HEK293 (cell line): ENCODE measurements at regions not wholly inside any gene's neighbourhood (a gene's known extent, or its start where the extent isn't known, plus 50 kb on each side); places are given as distances from the start of the nearest gene placed in this dataset.

ENCODE experiments used
- CTCF ChIA-PET: fragments of 350-600 bp; formaldehyde crosslinking; extraction: SDS; loops from one replicate; lab custom pipeline; 2021; ENCODE audit warnings: antibody characterized with exemption; lab: Yijun Ruan, JAX
- POLR2A ChIA-PET: fragments of 300-600 bp; formaldehyde crosslinking; extraction: SDS; loops from one replicate; lab custom pipeline; 2020; ENCODE audit warnings: antibody characterized with exemption, inconsistent platforms; lab: Yijun Ruan, JAX
- H3K27ac ChIP-seq: fragments of 200-500 bp; sonication (Bioruptor generic); 2 replicates; pipeline ENCODE4 v1.5.1; 2014; ENCODE audit warnings: low read depth, low read length, control low read depth, inconsistent platforms; ENCODE audit errors: extremely low read depth
- H3K36me3 ChIP-seq, 2 experiments: fragments of 200-500 bp in 1 of 2; sonication (Bioruptor generic) in 1 of 2; 1 replicate in 1 of 2; 2 replicates in 1 of 2; pipeline ENCODE4 v1.5.1; 2014 to 2017; ENCODE audit warnings: inconsistent platforms in 2 of 2, low read length in 2 of 2; ENCODE audit not compliant: control insufficient read depth in 2 of 2, insufficient read depth in 1 of 2
- H3K4me1 ChIP-seq: fragments of 200-500 bp; sonication (Bioruptor generic); 2 replicates; pipeline ENCODE4 v1.5.1; 2014; ENCODE audit warnings: mild to moderate bottlenecking, low read length, inconsistent platforms; ENCODE audit not compliant: control insufficient read depth, insufficient read depth
- H3K4me3 ChIP-seq: 2 replicates; pipeline ENCODE4 v1.5.1; 2011; ENCODE audit warnings: low read depth, mild to moderate bottlenecking, control low read depth, low read length, moderate library complexity
- H3K9me3 ChIP-seq: fragments of 200-500 bp; sonication (Bioruptor generic); 2 replicates; pipeline ENCODE4 v1.5.1; 2014; ENCODE audit warnings: low read depth, low read length, inconsistent platforms; ENCODE audit not compliant: control insufficient read depth, insufficient read depth
- GLIS1 ChIP-seq: fragments of 450-650 bp; formaldehyde crosslinking; IDR thresholded peaks from 2 replicates; pipeline ENCODE4 v1.5.1; 2016; ENCODE audit warnings: missing biosample characterization, missing genetic modification characterization
- KLF9 ChIP-seq: fragments of 450-650 bp; formaldehyde crosslinking; IDR thresholded peaks from 2 replicates; pipeline ENCODE4 v1.5.1; 2016; ENCODE audit warnings: missing biosample characterization, missing genetic modification characterization, low read depth
- PRDM1 ChIP-seq: fragments of 450-650 bp; formaldehyde crosslinking; IDR thresholded peaks from 2 replicates; pipeline ENCODE4; 2016; ENCODE audit warnings: missing biosample characterization, missing genetic modification characterization
- WT1 ChIP-seq: fragments of 450-650 bp; formaldehyde crosslinking; IDR thresholded peaks from 2 replicates; pipeline ENCODE4 v1.5.1; 2016; ENCODE audit warnings: missing biosample characterization, missing genetic modification characterization
- ZBTB49 ChIP-seq: fragments of 450-650 bp; formaldehyde crosslinking; IDR thresholded peaks from 2 replicates; pipeline ENCODE4 v1.5.1; 2016; ENCODE audit warnings: missing biosample characterization, missing genetic modification characterization, low read depth
- ZFP41 ChIP-seq: fragments of 450-650 bp; formaldehyde crosslinking; IDR thresholded peaks from 2 replicates; pipeline ENCODE4 v1.5.1; 2016; ENCODE audit warnings: missing biosample characterization, missing genetic modification characterization, borderline replicate concordance
- ZNF16 ChIP-seq: fragments of 450-650 bp; formaldehyde crosslinking; IDR thresholded peaks from 2 replicates; pipeline ENCODE4 v1.5.1; 2016; ENCODE audit warnings: low read depth, missing biosample characterization, missing genetic modification characterization
- ZNF239 ChIP-seq: fragments of 450-650 bp; formaldehyde crosslinking; IDR thresholded peaks from 2 replicates; pipeline ENCODE4 v1.5.1; 2016; ENCODE audit warnings: missing biosample characterization, missing genetic modification characterization
- ZNF292 ChIP-seq: fragments of 450-650 bp; formaldehyde crosslinking; IDR thresholded peaks from 2 replicates; pipeline ENCODE4 v1.5.1; 2016; ENCODE audit warnings: low read depth, missing biosample characterization, missing genetic modification characterization, borderline replicate concordance
- ZNF366 ChIP-seq: fragments of 450-650 bp; formaldehyde crosslinking; conservative IDR thresholded peaks from 2 replicates; pipeline ENCODE4 v1.5.1; 2016; ENCODE audit warnings: missing biosample characterization, missing genetic modification characterization
- ZNF423 ChIP-seq: fragments of 450-650 bp; formaldehyde crosslinking; IDR thresholded peaks from 2 replicates; pipeline ENCODE4 v1.5.1; 2016; ENCODE audit warnings: missing biosample characterization, missing genetic modification characterization
- ZNF514 ChIP-seq: fragments of 450-650 bp; formaldehyde crosslinking; IDR thresholded peaks from 2 replicates; pipeline ENCODE4 v1.5.1; 2016; ENCODE audit warnings: missing biosample characterization, missing genetic modification characterization
- ZNF544 ChIP-seq: fragments of 450-650 bp; formaldehyde crosslinking; IDR thresholded peaks from 2 replicates; pipeline ENCODE4 v1.5.0; 2017; ENCODE audit warnings: missing biosample characterization, missing genetic modification characterization
- ZNF610 ChIP-seq: fragments of 450-650 bp; formaldehyde crosslinking; IDR thresholded peaks from 2 replicates; pipeline ENCODE4 v1.5.1; 2016; ENCODE audit warnings: missing biosample characterization, missing genetic modification characterization, borderline replicate concordance
- ZNF664 ChIP-seq: fragments of 450-650 bp; formaldehyde crosslinking; IDR thresholded peaks from 2 replicates; pipeline ENCODE4 v1.5.1; 2016; ENCODE audit warnings: missing biosample characterization, missing genetic modification characterization
- ZNF677 ChIP-seq: fragments of 450-650 bp; IDR thresholded peaks from 2 replicates; pipeline ENCODE4 v1.5.0; 2018; ENCODE audit warnings: missing biosample characterization, mild to moderate bottlenecking, missing genetic modification characterization, moderate library complexity
- ZNF776 ChIP-seq: fragments of 450-650 bp; formaldehyde crosslinking; IDR thresholded peaks from 2 replicates; pipeline ENCODE4 v1.5.0; 2017; ENCODE audit warnings: missing biosample characterization, missing genetic modification characterization, borderline replicate concordance
- ZXDB ChIP-seq: fragments of 450-650 bp; formaldehyde crosslinking; IDR thresholded peaks from 2 replicates; pipeline ENCODE4 v1.5.1; 2016; ENCODE audit warnings: missing biosample characterization, missing genetic modification characterization
- TF ChIP-seq, protein P1 (sequence below): fragments of 450-650 bp; formaldehyde crosslinking; IDR thresholded peaks from 2 replicates; pipeline ENCODE4 v1.5.1; 2016; ENCODE audit warnings: missing biosample characterization, missing genetic modification characterization, borderline replicate concordance
- TF ChIP-seq, protein P2 (sequence below): fragments of 450-650 bp; formaldehyde crosslinking; IDR thresholded peaks from 2 replicates; pipeline ENCODE4 v1.5.1; 2016; ENCODE audit warnings: missing biosample characterization, missing genetic modification characterization

- TF ChIP-seq, protein P1, sequence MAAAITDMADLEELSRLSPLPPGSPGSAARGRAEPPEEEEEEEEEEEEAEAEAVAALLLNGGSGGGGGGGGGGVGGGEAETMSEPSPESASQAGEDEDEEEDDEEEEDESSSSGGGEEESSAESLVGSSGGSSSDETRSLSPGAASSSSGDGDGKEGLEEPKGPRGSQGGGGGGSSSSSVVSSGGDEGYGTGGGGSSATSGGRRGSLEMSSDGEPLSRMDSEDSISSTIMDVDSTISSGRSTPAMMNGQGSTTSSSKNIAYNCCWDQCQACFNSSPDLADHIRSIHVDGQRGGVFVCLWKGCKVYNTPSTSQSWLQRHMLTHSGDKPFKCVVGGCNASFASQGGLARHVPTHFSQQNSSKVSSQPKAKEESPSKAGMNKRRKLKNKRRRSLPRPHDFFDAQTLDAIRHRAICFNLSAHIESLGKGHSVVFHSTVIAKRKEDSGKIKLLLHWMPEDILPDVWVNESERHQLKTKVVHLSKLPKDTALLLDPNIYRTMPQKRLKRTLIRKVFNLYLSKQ: no peak
- no peak for TF ChIP-seq ZNF514 (tag by site-specific recombination)
- no peak for TF ChIP-seq ZNF16 (tag by site-specific recombination)
- TF ChIP-seq ZFP41 (tag by site-specific recombination): no peak
- no peak for TF ChIP-seq ZNF610 (tag by site-specific recombination)
- no peak for TF ChIP-seq ZBTB49 (tag by site-specific recombination)
- TF ChIP-seq PRDM1 (tag by site-specific recombination): no peak
- TF ChIP-seq WT1: no peak
- TF ChIP-seq ZNF544 (tag by site-specific recombination): no peak
- TF ChIP-seq KLF9: no peak
- no peak for TF ChIP-seq ZNF677 (tag by site-specific recombination)
Measured at GRCh38 chr17:63193827-63194226, 227.8 kb downstream of the TANC2 start (continued).

- POLR2A ChIA-PET: interaction anchor here (0.6 kb wide), 1 partner anchor 37 kb away, joined by 3 read pairs; no protein-coding TSS in a partner anchor
- Histone ChIP-seq H3K27ac (no peak overlapping the region), H3K9me3 (no peaks in the 10 kb centered on the region), H3K4me1 (no peaks in the 10 kb centered on the region)
- CTCF ChIA-PET: interaction anchor here (0.8 to 1.6 kb wide), 4 partner anchors 9 to 210 kb away, joined by 3 to 5 read pairs (median 3); no protein-coding TSS in a partner anchor
- TF ChIP-seq, protein P2, sequence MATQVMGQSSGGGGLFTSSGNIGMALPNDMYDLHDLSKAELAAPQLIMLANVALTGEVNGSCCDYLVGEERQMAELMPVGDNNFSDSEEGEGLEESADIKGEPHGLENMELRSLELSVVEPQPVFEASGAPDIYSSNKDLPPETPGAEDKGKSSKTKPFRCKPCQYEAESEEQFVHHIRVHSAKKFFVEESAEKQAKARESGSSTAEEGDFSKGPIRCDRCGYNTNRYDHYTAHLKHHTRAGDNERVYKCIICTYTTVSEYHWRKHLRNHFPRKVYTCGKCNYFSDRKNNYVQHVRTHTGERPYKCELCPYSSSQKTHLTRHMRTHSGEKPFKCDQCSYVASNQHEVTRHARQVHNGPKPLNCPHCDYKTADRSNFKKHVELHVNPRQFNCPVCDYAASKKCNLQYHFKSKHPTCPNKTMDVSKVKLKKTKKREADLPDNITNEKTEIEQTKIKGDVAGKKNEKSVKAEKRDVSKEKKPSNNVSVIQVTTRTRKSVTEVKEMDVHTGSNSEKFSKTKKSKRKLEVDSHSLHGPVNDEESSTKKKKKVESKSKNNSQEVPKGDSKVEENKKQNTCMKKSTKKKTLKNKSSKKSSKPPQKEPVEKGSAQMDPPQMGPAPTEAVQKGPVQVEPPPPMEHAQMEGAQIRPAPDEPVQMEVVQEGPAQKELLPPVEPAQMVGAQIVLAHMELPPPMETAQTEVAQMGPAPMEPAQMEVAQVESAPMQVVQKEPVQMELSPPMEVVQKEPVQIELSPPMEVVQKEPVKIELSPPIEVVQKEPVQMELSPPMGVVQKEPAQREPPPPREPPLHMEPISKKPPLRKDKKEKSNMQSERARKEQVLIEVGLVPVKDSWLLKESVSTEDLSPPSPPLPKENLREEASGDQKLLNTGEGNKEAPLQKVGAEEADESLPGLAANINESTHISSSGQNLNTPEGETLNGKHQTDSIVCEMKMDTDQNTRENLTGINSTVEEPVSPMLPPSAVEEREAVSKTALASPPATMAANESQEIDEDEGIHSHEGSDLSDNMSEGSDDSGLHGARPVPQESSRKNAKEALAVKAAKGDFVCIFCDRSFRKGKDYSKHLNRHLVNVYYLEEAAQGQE: no peak
- no peak for TF ChIP-seq GLIS1 (tag by site-specific recombination)
- TF ChIP-seq ZNF292 (tag by site-specific recombination): no peak
- no peak for TF ChIP-seq ZXDB (tag by site-specific recombination)
- no peak for TF ChIP-seq ZNF423 (tag by site-specific recombination)
- no peak for TF ChIP-seq ZNF776 (tag by site-specific recombination)
- no peak for TF ChIP-seq ZNF239 (tag by site-specific recombination)
- TF ChIP-seq ZNF664 (tag by site-specific recombination): no peak
- TF ChIP-seq ZNF366 (tag by site-specific recombination): no peak
- TF ChIP-seq, all 188 proteins: peak for 0
- H3K36me3 ChIP-seq: peaks cover 0 to 9% of the 10 kb centered on the region in 2 experiments; a peak in 1 of 3 replicates
- H3K4me3 ChIP-seq: no peak overlapping the region
Measured at GRCh38 chr17:63196772-63197335, 230.8 kb downstream of the TANC2 start.
